HG03097 (cell line): ENCODE measurements at regions not wholly inside any gene's neighbourhood (a gene's known extent, or its start where the extent isn't known, plus 50 kb on each side); places are given as distances from the start of the nearest gene placed in this dataset.

ENCODE experiments used
- ATAC-seq: cut with Tn5 transposase; IDR thresholded peaks from one replicate; pipeline ENCODE4 v1.9.1; 2021; ENCODE audit not compliant: unreplicated experiment, low FRiP score

- no peak for ATAC-seq
Measured at GRCh38 chr5:166961913-166962312, 1329.5 kb upstream of the WWC1 start.

- no peak for ATAC-seq
Measured at GRCh38 chr5:166962461-166962860, 1329.0 kb upstream of the WWC1 start.

GRCh38 chr5:166963596-166963995, 1327.8 kb upstream of the WWC1 start:
- no peak for ATAC-seq

- no peak for ATAC-seq
Measured at GRCh38 chr5:166977911-166978422, 1313.5 kb upstream of the WWC1 start.

- no peak for ATAC-seq
Measured at GRCh38 chr5:166979307-166979895, 1312.0 kb upstream of the WWC1 start.

GRCh38 chr5:166980666-166981065, 1310.8 kb upstream of the WWC1 start:
- no peak for ATAC-seq

- ATAC-seq, result no peak
Measured at GRCh38 chr5:166982226-166982625, 1309.2 kb upstream of the WWC1 start.

GRCh38 chr5:166991601-166992000, 1299.8 kb upstream of the WWC1 start:
- ATAC-seq, result no peak

GRCh38 chr5:166992108-166992507, 1299.3 kb upstream of the WWC1 start:
- no peak for ATAC-seq

- no peak for ATAC-seq
Measured at GRCh38 chr5:166992874-166993722, 1298.3 kb upstream of the WWC1 start.

- ATAC-seq, result no peak
Measured at GRCh38 chr5:166994226-166994625, 1297.2 kb upstream of the WWC1 start.

- no peak for ATAC-seq
Measured at GRCh38 chr5:167001246-167001645, 1290.2 kb upstream of the WWC1 start.

- ATAC-seq, result no peak
Measured at GRCh38 chr5:167008705-167009104, 1282.7 kb upstream of the WWC1 start.

GRCh38 chr5:167011196-167011595, 1280.2 kb upstream of the WWC1 start:
- ATAC-seq, result no peak

GRCh38 chr5:167012123-167013034, 1279.1 kb upstream of the WWC1 start:
- ATAC-seq, result no peak

- no peak for ATAC-seq
Measured at GRCh38 chr5:167014401-167015056, 1276.9 kb upstream of the WWC1 start.

- ATAC-seq, result no peak
Measured at GRCh38 chr5:167020418-167020817, 1271.0 kb upstream of the WWC1 start.

- ATAC-seq, result no peak
Measured at GRCh38 chr5:167029488-167029887, 1262.0 kb upstream of the WWC1 start.

- no peak for ATAC-seq
Measured at GRCh38 chr5:167030500-167031120, 1260.8 kb upstream of the WWC1 start.

GRCh38 chr5:167036585-167036984, 1254.9 kb upstream of the WWC1 start:
- no peak for ATAC-seq
